ENCODE measurements at regions not wholly inside any gene's neighbourhood (a gene's known extent, or its start where the extent isn't known, plus 50 kb on each side); places are given as distances from the start of the nearest gene placed in this dataset.

GRCh38 chr2:57894381-57894780 lies 152.2 kb upstream of the VRK2 start:
- no peaks in the 10 kb centered on the region for H3K9me3 Mint-ChIP-seq (ENCODE audit: unreplicated experiment)
- H3K4me3 Mint-ChIP-seq (ENCODE audit: unreplicated experiment): no peak overlapping the region
- ChIA-PET CTCF (no interaction called here), POLR2A (no interaction called here)
- H3K27me3 Mint-ChIP-seq (ENCODE audit: insufficient read depth, unreplicated experiment): no peaks in the 10 kb centered on the region
- no TSS peak for BruUV-seq (replicated peaks)
- intact Hi-C loops (cut with micrococcal nuclease; ENCODE audit: unreplicated experiment): loop anchor here (5.0 kb wide), 1 partner anchor 132 kb away; no protein-coding TSS in a partner anchor
- peaks cover 7% of the 10 kb centered on the region for H3K36me3 Mint-ChIP-seq (ENCODE audit: insufficient read depth, unreplicated experiment)
- H3K27ac Mint-ChIP-seq (ENCODE audit: unreplicated experiment): peak overlapping the region; percentile 76
- Histone ChIP-seq H3K9me3 (no peaks in the 10 kb centered on the region), H3K27me3 (replicated peaks; ENCODE audit: control insufficient read depth, insufficient read depth, low read length) (no peaks in the 10 kb centered on the region), H3K4me1 (peaks cover 21% of the 10 kb centered on the region), H3K36me3 (ENCODE audit: control insufficient read depth, insufficient read depth, low read length) (no peaks in the 10 kb centered on the region), H3K4me3 (ENCODE audit: low read depth, low read length) (no peak overlapping the region)
- no peak for TF ChIP-seq CTCF (IDR thresholded peaks at IDR 0.05; ENCODE audit: insufficient read depth in 1 of 2, low read depth in 1 of 2, low read length in 1 of 2, severe bottlenecking in 1 of 2, unreplicated experiment in 1 of 2)
- H3K4me1 Mint-ChIP-seq (ENCODE audit: low read depth, unreplicated experiment): peaks cover 22% of the 10 kb centered on the region
- no peak for DNase-seq

- no peak for DNase-seq
- H3K27me3 ChIP-seq (replicated peaks; ENCODE audit: control insufficient read depth, insufficient read depth, low read length): no peaks in the 10 kb centered on the region
- Mint-ChIP-seq H3K27me3 (ENCODE audit: insufficient read depth, unreplicated experiment) (no peaks in the 10 kb centered on the region), H3K4me1 (ENCODE audit: low read depth, unreplicated experiment) (peaks cover 17% of the 10 kb centered on the region), H3K36me3 (ENCODE audit: insufficient read depth, unreplicated experiment) (peaks cover 7% of the 10 kb centered on the region), H3K27ac (ENCODE audit: unreplicated experiment) (no peak overlapping the region), H3K9me3 (ENCODE audit: unreplicated experiment) (no peaks in the 10 kb centered on the region), H3K4me3 (ENCODE audit: unreplicated experiment) (no peak overlapping the region)
- ChIA-PET CTCF (no interaction called here), POLR2A (no interaction called here)
- H3K4me1 ChIP-seq: peaks cover 16% of the 10 kb centered on the region
- no peaks in the 10 kb centered on the region for H3K36me3 ChIP-seq (ENCODE audit: control insufficient read depth, insufficient read depth, low read length)
- no peaks in the 10 kb centered on the region for H3K9me3 ChIP-seq
- BruUV-seq (replicated peaks): no TSS peak
- no peak overlapping the region for H3K4me3 ChIP-seq (ENCODE audit: low read depth, low read length)
- intact Hi-C loops (cut with micrococcal nuclease; ENCODE audit: unreplicated experiment): no loop called here
- TF ChIP-seq CTCF (IDR thresholded peaks at IDR 0.05; ENCODE audit: insufficient read depth in 1 of 2, low read depth in 1 of 2, low read length in 1 of 2, severe bottlenecking in 1 of 2, unreplicated experiment in 1 of 2): no peak
Measured at GRCh38 chr2:57897920-57898319, 148.7 kb upstream of the VRK2 start.

GRCh38 chr2:57899898-57900297 lies 146.7 kb upstream of the VRK2 start:
- CTCF ChIA-PET: no interaction called here

More at GRCh38 chr2:57899898-57900297, 146.7 kb upstream of the VRK2 start:
- no peak for TF ChIP-seq CTCF (IDR thresholded peaks at IDR 0.05; ENCODE audit: insufficient read depth in 1 of 2, low read depth in 1 of 2, low read length in 1 of 2, severe bottlenecking in 1 of 2, unreplicated experiment in 1 of 2)
- no peak for DNase-seq
- H3K36me3 ChIP-seq (ENCODE audit: control insufficient read depth, insufficient read depth, low read length): no peaks in the 10 kb centered on the region
- H3K4me3 Mint-ChIP-seq (ENCODE audit: unreplicated experiment): no peak overlapping the region
- H3K27me3 ChIP-seq (replicated peaks; ENCODE audit: control insufficient read depth, insufficient read depth, low read length): no peaks in the 10 kb centered on the region
- H3K9me3 Mint-ChIP-seq (ENCODE audit: unreplicated experiment): no peaks in the 10 kb centered on the region
- intact Hi-C loops (cut with micrococcal nuclease; ENCODE audit: unreplicated experiment): loop anchor here (10.0 kb wide), 1 partner anchor 255 kb away; no protein-coding TSS in a partner anchor
- H3K27ac Mint-ChIP-seq (ENCODE audit: unreplicated experiment): no peak overlapping the region
- no peaks in the 10 kb centered on the region for H3K9me3 ChIP-seq
- BruUV-seq (replicated peaks): no TSS peak
- no peaks in the 10 kb centered on the region for H3K4me1 ChIP-seq
- POLR2A ChIA-PET: no interaction called here
- no peaks in the 10 kb centered on the region for H3K27me3 Mint-ChIP-seq (ENCODE audit: insufficient read depth, unreplicated experiment)
- no peaks in the 10 kb centered on the region for H3K36me3 Mint-ChIP-seq (ENCODE audit: insufficient read depth, unreplicated experiment)
- H3K4me3 ChIP-seq (ENCODE audit: low read depth, low read length): no peak overlapping the region
- H3K4me1 Mint-ChIP-seq (ENCODE audit: low read depth, unreplicated experiment): no peaks in the 10 kb centered on the region

Data from Caco-2 (cell line).